Uterus (tissue), 3 donors: ENCODE measurements at regions not wholly inside any gene's neighbourhood (a gene's known extent, or its start where the extent isn't known, plus 50 kb on each side); places are given as distances from the start of the nearest gene placed in this dataset.
"Not testable (repeated sequence)": the region's sequence is repeated elsewhere in the genome, so short reads cannot be mapped to it uniquely, and the experiment has no call there.

Source experiments
- DNase-seq, 2 donors: peaks; one replicate each; pipeline ENCODE4 v3.0.0-alpha.2; 2019 to 2020
- H3K27ac ChIP-seq, 2 donors: fragments of 200-600 bp; sonication (generic); 1 replicate in 1 of 2; 2 replicates in 1 of 2; pipeline ENCODE4 v1.5.1; 2016 to 2018
- H3K27me3 ChIP-seq, 2 donors: fragments of 200-600 bp; sonication (generic); one replicate each; pipeline ENCODE4 v1.5.1; 2018 to 2019; ENCODE audit warnings: control low read depth in 1 of 2
- H3K36me3 ChIP-seq, 2 donors: fragments of 200-600 bp; sonication (generic); one replicate each; pipeline ENCODE4 v1.5.1; 2019; ENCODE audit warnings: control low read depth in 1 of 2
- H3K4me1 ChIP-seq, 2 donors: fragments of 200-600 bp; sonication (generic); one replicate each; pipeline ENCODE4 v1.5.1; 2018 to 2019; ENCODE audit warnings: control low read depth in 1 of 2
- H3K4me3 ChIP-seq, 2 donors: fragments of 200-600 bp; sonication (generic); 1 replicate in 1 of 2; 2 replicates in 1 of 2; pipeline ENCODE4 v1.5.1; 2018 to 2019; ENCODE audit warnings: mild to moderate bottlenecking in 1 of 2
- H3K9me3 ChIP-seq, 2 donors: fragments of 200-600 bp; sonication (generic); one replicate each; pipeline ENCODE4 v1.5.1; 2019; ENCODE audit warnings: control low read depth in 1 of 2
- CTCF ChIP-seq, 4 experiments: fragments of 200-600 bp in 2 of 4; fragments of 450-650 bp in 2 of 4; sonication (generic) in 2 of 4; IDR thresholded peaks; one replicate each; pipeline ENCODE4 v1.5.1; 2016 to 2019; ENCODE audit warnings: antibody characterized with exemption in 4 of 4, mild to moderate bottlenecking in 2 of 4, moderate library complexity in 1 of 4
- POLR2A ChIP-seq, 2 donors: fragments of 450-650 bp; IDR thresholded peaks; one replicate each; pipeline ENCODE4 v1.6.1; 2016; ENCODE audit warnings: antibody characterized with exemption in 2 of 2, mild to moderate bottlenecking in 1 of 2, moderate library complexity in 1 of 2
- intact Hi-C: fragments of 100-400 bp; cut with DNase I; formaldehyde crosslinking; loops from one replicate; pipeline ENCODE4 v1.15.1; 2023; ENCODE audit warnings: low total_unique reads
- donor health status: DM: yes; HTN: yes; CAD: no.

GRCh38 chr6:164942271-164942670 lies 367.1 kb downstream of the C6orf118 start:
- Histone ChIP-seq H3K27me3 (no peaks in the 10 kb centered on the region), H3K36me3 (no peaks in the 10 kb centered on the region)

GRCh38 chr6:164933238-164933794 lies 376.1 kb downstream of the C6orf118 start:
- H3K9me3 ChIP-seq, H3K27ac ChIP-seq, H3K27me3 ChIP-seq, DNase-seq, H3K4me3 ChIP-seq, intact Hi-C loops, H3K36me3 ChIP-seq, H3K4me1 ChIP-seq: not testable (repeated sequence)

More at GRCh38 chr6:164942271-164942670, 367.1 kb downstream of the C6orf118 start:
- Histone ChIP-seq H3K9me3 (no peaks in the 10 kb centered on the region), H3K27ac (no peak overlapping the region), H3K4me1 (no peaks in the 10 kb centered on the region), H3K4me3 (no peak overlapping the region)
- intact Hi-C loops, result no loop called here
- TF ChIP-seq CTCF (IDR thresholded peaks at IDR 0.05), result no peak
- no peak for DNase-seq

- intact Hi-C loops, result no loop called here
- no peaks in the 10 kb centered on the region for H3K4me1 ChIP-seq
- no peaks in the 10 kb centered on the region for H3K36me3 ChIP-seq
Measured at GRCh38 chr6:164929408-164929977, 379.9 kb downstream of the C6orf118 start.

GRCh38 chr6:164928728-164929407 lies 380.5 kb downstream of the C6orf118 start:
- H3K36me3 ChIP-seq, result no peaks in the 10 kb centered on the region
- DNase-seq, result no peak

More at GRCh38 chr6:164929408-164929977, 379.9 kb downstream of the C6orf118 start:
- Histone ChIP-seq H3K27ac (no peak overlapping the region), H3K27me3 (no peaks in the 10 kb centered on the region), H3K4me3 (no peak overlapping the region), H3K9me3 (no peaks in the 10 kb centered on the region)
- TF ChIP-seq POLR2A (IDR thresholded peaks at IDR 0.05) (no peak), CTCF (IDR thresholded peaks at IDR 0.05) (no peak)
- no peak for DNase-seq

GRCh38 chr6:164928057-164928727 lies 381.2 kb downstream of the C6orf118 start:
- TF ChIP-seq POLR2A (IDR thresholded peaks at IDR 0.05), result no peak
- TF ChIP-seq CTCF (IDR thresholded peaks at IDR 0.05), result no peak
- intact Hi-C loops, result no loop called here
- H3K36me3 ChIP-seq, result no peaks in the 10 kb centered on the region
- no peaks in the 10 kb centered on the region for H3K4me1 ChIP-seq
- no peak overlapping the region for H3K4me3 ChIP-seq
- no peaks in the 10 kb centered on the region for H3K27me3 ChIP-seq
- H3K9me3 ChIP-seq, result no peaks in the 10 kb centered on the region
- H3K27ac ChIP-seq, result no peak overlapping the region
- no peak for DNase-seq

More at GRCh38 chr6:164928728-164929407, 380.5 kb downstream of the C6orf118 start:
- TF ChIP-seq CTCF (IDR thresholded peaks at IDR 0.05) (no peak), POLR2A (IDR thresholded peaks at IDR 0.05) (no peak)
- H3K4me3 ChIP-seq, result no peak overlapping the region
- no peaks in the 10 kb centered on the region for H3K27me3 ChIP-seq
- no peaks in the 10 kb centered on the region for H3K9me3 ChIP-seq
- H3K27ac ChIP-seq, result no peak overlapping the region
- H3K4me1 ChIP-seq, result no peaks in the 10 kb centered on the region
- intact Hi-C loops, result no loop called here
